A172 (cell line): ENCODE measurements at regions not wholly inside any gene's neighbourhood (a gene's known extent, or its start where the extent isn't known, plus 50 kb on each side); places are given as distances from the start of the nearest gene placed in this dataset.
"Not testable (repeated sequence)": the region's sequence is repeated elsewhere in the genome, so short reads cannot be mapped to it uniquely, and the experiment has no call there.

Source experiments
- DNase-seq: peaks from one replicate; pipeline ENCODE4 v3.0.0-alpha.2; 2015; ENCODE audit warnings: low spot score

- DNase-seq, result no peak
Observed at GRCh38 chr15:38128341-38128781, 124.3 kb upstream of the SPRED1 start.

GRCh38 chr15:38128921-38129320 lies 123.7 kb upstream of the SPRED1 start:
- DNase-seq, result no peak

GRCh38 chr15:38129531-38130204 lies 123.0 kb upstream of the SPRED1 start:
- peak; percentile 78 for DNase-seq

GRCh38 chr15:38130205-38130567 lies 122.5 kb upstream of the SPRED1 start:
- DNase-seq, result no peak

- peak; percentile 77 for DNase-seq
Observed at GRCh38 chr15:38130740-38131498, 121.7 kb upstream of the SPRED1 start.

- DNase-seq, result no peak
Observed at GRCh38 chr15:38134252-38134651, 118.4 kb upstream of the SPRED1 start.

- DNase-seq, result not testable (repeated sequence)
Observed at GRCh38 chr15:38142195-38142594, 110.4 kb upstream of the SPRED1 start.

GRCh38 chr15:38144921-38145320 lies 107.7 kb upstream of the SPRED1 start:
- no peak for DNase-seq

- DNase-seq, result no peak
Observed at GRCh38 chr15:38145651-38146111, 107.0 kb upstream of the SPRED1 start.

GRCh38 chr15:38147246-38147645 lies 105.4 kb upstream of the SPRED1 start:
- no peak for DNase-seq

- DNase-seq, result no peak
Observed at GRCh38 chr15:38148471-38148870, 104.2 kb upstream of the SPRED1 start.

GRCh38 chr15:38149315-38149714 lies 103.3 kb upstream of the SPRED1 start:
- DNase-seq, result no peak

GRCh38 chr15:38150148-38150547 lies 102.5 kb upstream of the SPRED1 start:
- no peak for DNase-seq

GRCh38 chr15:38150794-38151193 lies 101.8 kb upstream of the SPRED1 start:
- no peak for DNase-seq

GRCh38 chr15:38153781-38154180 lies 98.9 kb upstream of the SPRED1 start:
- no peak for DNase-seq

GRCh38 chr15:38154255-38154654 lies 98.4 kb upstream of the SPRED1 start:
- DNase-seq, result no peak

GRCh38 chr15:38154837-38155236 lies 97.8 kb upstream of the SPRED1 start:
- DNase-seq, result no peak

- no peak for DNase-seq
Observed at GRCh38 chr15:38163658-38164057, 89.0 kb upstream of the SPRED1 start.

- DNase-seq, result no peak
Observed at GRCh38 chr15:38164061-38164460, 88.6 kb upstream of the SPRED1 start.

GRCh38 chr15:38164507-38164906 lies 88.1 kb upstream of the SPRED1 start:
- DNase-seq, result no peak

- no peak for DNase-seq
Observed at GRCh38 chr15:38168467-38169070, 84.1 kb upstream of the SPRED1 start.

- no peak for DNase-seq
Observed at GRCh38 chr15:38171973-38172372, 80.7 kb upstream of the SPRED1 start.

GRCh38 chr15:38174691-38175090 lies 77.9 kb upstream of the SPRED1 start:
- DNase-seq, result no peak
